H1 (cell line): ENCODE measurements at regions not wholly inside any gene's neighbourhood (a gene's known extent, or its start where the extent isn't known, plus 50 kb on each side); places are given as distances from the start of the nearest gene placed in this dataset.
"Not testable (repeated sequence)": the region's sequence is repeated elsewhere in the genome, so short reads cannot be mapped to it uniquely, and the experiment has no call there.

Source experiments
- CTCF ChIA-PET: fragments of 300-600 bp; sonication (Branson Sonifier 250); formaldehyde crosslinking; loops from one replicate; lab custom pipeline; 2021; ENCODE audit not compliant: partially characterized antibody; lab: Charles Lee
- POLR2A ChIA-PET: fragments of 300-600 bp; sonication (Branson Sonifier 250); formaldehyde crosslinking; loops from one replicate; lab custom pipeline; 2021; ENCODE audit warnings: inconsistent platforms; ENCODE audit not compliant: partially characterized antibody; lab: Charles Lee
- DNase-seq, 2 experiments: peaks; one replicate each; pipeline versions ENCODE4 v3.0.0 to v3.0.0-alpha.2; 2010 to 2022; ENCODE audit warnings: low spot score in 2 of 2, low read depth in 1 of 2, mixed read lengths in 1 of 2
- FAIRE-seq: peaks from 2 replicates; lab custom pipeline; 2011; peaks lifted over from hg19 to GRCh38; lab: Jason Lieb, UNC
- H2AFZ ChIP-seq: 2 replicates; pipeline ENCODE4 v1.8.1; 2012; ENCODE audit warnings: low read length, inconsistent platforms
- H2AK5ac ChIP-seq: 2 replicates; pipeline ENCODE4 v1.6.1; 2013; ENCODE audit warnings: low read depth, low read length
- H2BK120ac ChIP-seq: replicated peaks from 2 replicates; pipeline ENCODE3; 2013; ENCODE audit warnings: low read depth, low read length, inconsistent platforms
- H2BK12ac ChIP-seq: 2 replicates; pipeline ENCODE4 v1.6.1; 2013; ENCODE audit warnings: low read depth, low read length
- H2BK15ac ChIP-seq: 2 replicates; pipeline ENCODE4 v1.6.1; 2013; ENCODE audit warnings: low read length
- H2BK20ac ChIP-seq: 2 replicates; pipeline ENCODE4 v1.6.1; 2013; ENCODE audit warnings: low read length
- H2BK5ac ChIP-seq: 2 replicates; pipeline ENCODE4 v1.6.1; 2013; ENCODE audit warnings: low read depth, low read length
- H3K14ac ChIP-seq: 2 replicates; pipeline ENCODE4 v1.6.1; 2013; ENCODE audit warnings: inconsistent platforms; ENCODE audit not compliant: insufficient read length
- H3K18ac ChIP-seq: 2 replicates; pipeline ENCODE4 v1.6.1; 2013; ENCODE audit warnings: low read length; ENCODE audit errors: extremely low read depth
- H3K23ac ChIP-seq: 2 replicates; pipeline ENCODE4 v1.6.1; 2013; ENCODE audit warnings: inconsistent platforms; ENCODE audit not compliant: insufficient read length
- H3K23me2 ChIP-seq: 2 replicates; pipeline ENCODE4 v1.6.1; 2013; ENCODE audit warnings: low read depth, low read length
- H3K27ac ChIP-seq: 2 replicates; pipeline ENCODE4 v1.6.1; 2011; ENCODE audit warnings: low read depth, low read length, inconsistent platforms
- H3K27me3 ChIP-seq, 4 experiments: replicated peaks in 1 of 4; 1 replicate in 1 of 4; 2 replicates in 3 of 4; pipeline versions ENCODE4 v1.6.1 to v1.8.1; 2011 to 2013; ENCODE audit warnings: low read length in 3 of 4, mild to moderate bottlenecking in 3 of 4, inconsistent platforms in 2 of 4, mixed read lengths in 2 of 4, moderate library complexity in 1 of 4; ENCODE audit not compliant: control insufficient read depth in 3 of 4, insufficient read depth in 3 of 4; ENCODE audit errors: extremely low read depth in 1 of 4
- H3K36me3 ChIP-seq, 4 experiments: 2 replicates each; pipeline versions ENCODE4 v1.6.1 to v1.8.1; 2011 to 2013; ENCODE audit warnings: mild to moderate bottlenecking in 4 of 4, low read length in 3 of 4, moderate library complexity in 2 of 4, control low read depth in 1 of 4, inconsistent platforms in 1 of 4; ENCODE audit not compliant: insufficient read depth in 4 of 4, control insufficient read depth in 2 of 4
- H3K4ac ChIP-seq: replicated peaks from 2 replicates; pipeline ENCODE3; 2013; ENCODE audit warnings: low read length, low read depth, mixed read lengths, inconsistent platforms; ENCODE audit not compliant: insufficient read length
- H3K4me1 ChIP-seq, 4 experiments: replicated peaks in 1 of 4; 1 replicate in 1 of 4; 2 replicates in 3 of 4; pipeline versions ENCODE4 v1.6.1 to v1.8.1; 2011 to 2013; ENCODE audit warnings: low read length in 3 of 4, inconsistent platforms in 2 of 4, mixed read lengths in 1 of 4; ENCODE audit not compliant: insufficient read depth in 4 of 4, control insufficient read depth in 3 of 4
- H3K4me2 ChIP-seq, 2 experiments: 2 replicates each; pipeline versions ENCODE4 v1.6.1 to v1.8.1; 2011 to 2013; ENCODE audit warnings: low read depth in 2 of 2, low read length in 2 of 2, control low read depth in 1 of 2, inconsistent platforms in 1 of 2, mild to moderate bottlenecking in 1 of 2; ENCODE audit not compliant: insufficient read depth in 1 of 2
- H3K4me3 ChIP-seq, 4 experiments: fragments of 200-600, 300-600 bp in 1 of 4; sonication (generic), shearing (Covaris generic), sonication (Bioruptor Twin) in 1 of 4; 2 replicates each; pipeline versions ENCODE4 v1.5.1 to v1.8.1; 2011 to 2016; ENCODE audit warnings: low read length in 4 of 4, low read depth in 3 of 4, control low read depth in 2 of 4, inconsistent platforms in 2 of 4, mild to moderate bottlenecking in 2 of 4, mixed read lengths in 1 of 4, moderate library complexity in 1 of 4; ENCODE audit not compliant: insufficient read depth in 2 of 4; ENCODE audit errors: extremely low read depth in 1 of 4
- H3K56ac ChIP-seq: replicated peaks from 2 replicates; pipeline ENCODE3; 2013; ENCODE audit warnings: low read depth, mild to moderate bottlenecking, mixed read lengths, low read length, inconsistent platforms; ENCODE audit not compliant: insufficient read length
- H3K79me1 ChIP-seq: 2 replicates; pipeline ENCODE4 v1.6.1; 2013; ENCODE audit warnings: low read depth, low read length, control low read depth
- H3K79me2 ChIP-seq, 2 experiments: 2 replicates each; pipeline versions ENCODE4 v1.6.1 to v1.8.1; 2012 to 2013; ENCODE audit warnings: low read length in 2 of 2, mild to moderate bottlenecking in 2 of 2, inconsistent platforms in 1 of 2; ENCODE audit not compliant: insufficient read depth in 2 of 2, control insufficient read depth in 1 of 2
- H3K9ac ChIP-seq, 4 experiments: replicated peaks in 1 of 4; 1 replicate in 1 of 4; 2 replicates in 3 of 4; pipeline versions ENCODE4 v1.6.1 to v1.8.1; 2011 to 2013; ENCODE audit warnings: low read depth in 3 of 4, low read length in 3 of 4, control low read depth in 2 of 4, mild to moderate bottlenecking in 2 of 4, moderate library complexity in 2 of 4, inconsistent platforms in 1 of 4; ENCODE audit errors: extremely low read depth in 1 of 4
- H3K9me3 ChIP-seq, 2 experiments: 2 replicates each; pipeline versions ENCODE4 v1.6.1 to v1.8.1; 2012 to 2013; ENCODE audit warnings: mild to moderate bottlenecking in 2 of 2, moderate library complexity in 2 of 2, control low read depth in 1 of 2, inconsistent platforms in 1 of 2, low read depth in 1 of 2, low read length in 1 of 2, mixed read lengths in 1 of 2; ENCODE audit not compliant: insufficient read depth in 2 of 2
- H4K20me1 ChIP-seq, 2 experiments: replicated peaks in 1 of 2; 2 replicates each; pipeline versions ENCODE3 to v1.8.1; 2011 to 2013; ENCODE audit warnings: inconsistent platforms in 2 of 2, low read length in 2 of 2, mild to moderate bottlenecking in 1 of 2; ENCODE audit not compliant: insufficient read depth in 2 of 2, control insufficient read depth in 1 of 2
- H4K5ac ChIP-seq: 2 replicates; pipeline ENCODE4 v1.6.1; 2013; ENCODE audit warnings: low read length, low read depth, mixed read lengths, inconsistent platforms; ENCODE audit not compliant: insufficient read length
- H4K8ac ChIP-seq: 2 replicates; pipeline ENCODE4 v1.8.0; 2013; ENCODE audit warnings: mild to moderate bottlenecking, moderate library complexity, low read length, inconsistent platforms; ENCODE audit not compliant: insufficient read depth; ENCODE audit errors: extremely low read depth
- H4K91ac ChIP-seq: replicated peaks from 2 replicates; pipeline ENCODE3; 2013; ENCODE audit warnings: low read length, mixed read lengths, inconsistent platforms; ENCODE audit not compliant: insufficient read length
- WGBS, 2 experiments: shearing (Covaris generic) in 1 of 2; methylation state at CpG; one replicate each; pipeline versions ENCODE4 v1.1.6 to v1.1.7; 2013 to 2015; ENCODE audit warnings: low lambda C conversion rate in 2 of 2, mixed read lengths in 2 of 2, inconsistent platforms in 1 of 2, low coverage in 1 of 2, missing lambda C conversion rate in 1 of 2; ENCODE audit not compliant: insufficient replicate concordance in 2 of 2, insufficient coverage in 1 of 2, insufficient read length in 1 of 2; ENCODE audit errors: extremely low coverage in 1 of 2, missing lambda C conversion rate in 1 of 2; 5-methylcytosine and 5-hydroxymethylcytosine counted together

DNA sequence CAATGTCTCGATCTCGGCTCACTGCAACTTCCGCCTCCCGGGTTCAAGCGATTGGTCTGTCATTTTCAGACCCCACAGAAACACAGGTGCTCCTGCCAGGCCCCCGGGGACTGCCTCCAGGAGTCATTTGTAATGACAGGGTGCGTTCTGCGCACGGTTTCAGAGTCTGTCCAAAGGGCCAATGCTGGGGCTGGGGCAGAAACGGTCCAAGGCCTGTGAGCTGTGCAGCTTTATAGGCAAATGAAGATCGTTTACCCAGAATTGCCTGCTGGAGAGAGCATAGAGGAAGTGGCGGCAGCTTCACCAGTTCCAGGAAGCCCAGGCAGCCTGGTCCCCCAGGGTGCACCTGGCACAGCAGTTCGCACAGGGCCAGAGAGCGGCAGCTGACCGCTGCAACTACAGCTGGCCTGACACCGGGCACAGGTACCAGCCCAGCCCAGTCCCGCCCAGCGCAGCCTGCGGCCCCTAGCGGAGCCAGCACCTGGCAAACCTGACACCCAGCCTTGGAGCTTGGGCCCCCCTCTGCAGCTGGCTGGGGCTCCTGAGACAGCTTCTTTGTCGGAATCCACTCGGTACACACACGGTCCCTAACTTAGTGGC is 92.4 kb upstream of the METTL9 start:
- H3K4me2 ChIP-seq, H4K91ac ChIP-seq, H2BK15ac ChIP-seq, H3K14ac ChIP-seq, POLR2A ChIA-PET, H3K9ac ChIP-seq, H3K18ac ChIP-seq, H2BK12ac ChIP-seq, FAIRE-seq, H3K56ac ChIP-seq, H3K4me3 ChIP-seq, H2BK120ac ChIP-seq, H3K36me3 ChIP-seq, H3K4ac ChIP-seq, H3K79me1 ChIP-seq, H3K4me1 ChIP-seq, H3K23ac ChIP-seq, H3K27me3 ChIP-seq, H2AFZ ChIP-seq, H4K8ac ChIP-seq, H3K27ac ChIP-seq, H2AK5ac ChIP-seq, CTCF ChIA-PET, H3K23me2 ChIP-seq, H4K5ac ChIP-seq, H3K9me3 ChIP-seq, H2BK5ac ChIP-seq, H2BK20ac ChIP-seq: not testable (repeated sequence)
- WGBS, 2 experiments: 88% methylated on average over 23 of the region's 23 CpGs; no CpG with 5 or more reads in 1 of the 2 experiments
- DNase-seq: peak in 1 of 2 experiments; percentile 48
- H4K20me1 ChIP-seq: peaks cover 5 to 10% of the 10 kb centered on the region in 2 experiments
- H3K79me2 ChIP-seq: peaks cover 11 to 76% of the 10 kb centered on the region in 2 experiments
